CD14-positive monocyte (primary cell): ENCODE measurements at regions not wholly inside any gene's neighbourhood (a gene's known extent, or its start where the extent isn't known, plus 50 kb on each side); places are given as distances from the start of the nearest gene placed in this dataset.

Experiments used
- DNase-seq, 3 donors: peaks; one replicate each; pipeline ENCODE4 v3.0.0-alpha.2; 2011 to 2022
- H2AFZ ChIP-seq: 2 replicates; pipeline ENCODE4 v1.6.0; 2012; ENCODE audit warnings: mild to moderate bottlenecking, low read depth, low read length, inconsistent platforms; ENCODE audit not compliant: insufficient read depth, poor library complexity, severe bottlenecking
- H3K27ac ChIP-seq, 2 donors: 1 replicate in 1 of 2; 2 replicates in 1 of 2; pipeline ENCODE4 v1.5.1; 2012 to 2013; ENCODE audit warnings: low read length in 2 of 2, control low read depth in 1 of 2, inconsistent platforms in 1 of 2, low read depth in 1 of 2, mild to moderate bottlenecking in 1 of 2
- H3K27me3 ChIP-seq, 2 donors: one replicate each; pipeline versions ENCODE4 v1.6.0 to v1.6.1; 2011 to 2013; ENCODE audit warnings: low read length in 2 of 2; ENCODE audit not compliant: control insufficient read depth in 2 of 2, insufficient read depth in 2 of 2
- H3K36me3 ChIP-seq, 2 donors: replicated peaks in 1 of 2; 1 replicate in 1 of 2; 2 replicates in 1 of 2; pipeline versions ENCODE4 v1.5.1 to v1.6.1; 2012 to 2013; ENCODE audit warnings: low read length in 2 of 2, control low read depth in 1 of 2, inconsistent platforms in 1 of 2, mild to moderate bottlenecking in 1 of 2; ENCODE audit not compliant: insufficient read depth in 2 of 2, control insufficient read depth in 1 of 2
- H3K4me1 ChIP-seq, 2 donors: 1 replicate in 1 of 2; 2 replicates in 1 of 2; pipeline versions ENCODE4 v1.5.1 to v1.6.1; 2012 to 2013; ENCODE audit warnings: low read length in 2 of 2, control low read depth in 1 of 2, inconsistent platforms in 1 of 2, mild to moderate bottlenecking in 1 of 2, moderate library complexity in 1 of 2; ENCODE audit not compliant: insufficient read depth in 2 of 2, control insufficient read depth in 1 of 2
- H3K4me2 ChIP-seq: replicated peaks from 2 replicates; pipeline ENCODE3; 2012; ENCODE audit warnings: low read length, moderate library complexity, mild to moderate bottlenecking; ENCODE audit not compliant: poor library complexity, severe bottlenecking; ENCODE audit errors: extremely low read depth
- H3K4me3 ChIP-seq, 3 experiments: fragments of 200-600 bp in 1 of 3; sonication (generic) in 1 of 3; replicated peaks in 1 of 3; 1 replicate in 2 of 3; 2 replicates in 1 of 3; pipeline ENCODE4 v1.5.1; 2011 to 2013; ENCODE audit warnings: low read length in 3 of 3, mild to moderate bottlenecking in 3 of 3, control low read depth in 2 of 3, low read depth in 2 of 3, inconsistent platforms in 1 of 3, moderate library complexity in 1 of 3
- H3K79me2 ChIP-seq: 2 replicates; pipeline ENCODE4 v1.6.0; 2012; ENCODE audit warnings: mild to moderate bottlenecking, control low read depth, inconsistent platforms, low read length, moderate library complexity; ENCODE audit not compliant: insufficient read depth
- H3K9ac ChIP-seq: 2 replicates; pipeline ENCODE4 v1.6.0; 2017; ENCODE audit warnings: low read length, mild to moderate bottlenecking; ENCODE audit not compliant: insufficient read depth, poor library complexity, severe bottlenecking
- H3K9me3 ChIP-seq, 2 donors: replicated peaks in 1 of 2; 1 replicate in 1 of 2; 2 replicates in 1 of 2; pipeline versions ENCODE4 v1.5.1 to v1.6.1; 2012 to 2013; ENCODE audit warnings: low read length in 2 of 2, control low read depth in 1 of 2; ENCODE audit not compliant: control insufficient read depth in 1 of 2, insufficient read depth in 1 of 2
- H4K20me1 ChIP-seq: 2 replicates; pipeline ENCODE4 v1.6.0; 2012; ENCODE audit warnings: mild to moderate bottlenecking, low read length, control low read depth, moderate library complexity; ENCODE audit not compliant: insufficient read depth
- H3K27ac Mint-ChIP-seq, 7 donors: one replicate each; pipeline ENCODE4 v1.8.0; 2020; ENCODE audit warnings: mild to moderate bottlenecking in 7 of 7, mixed read lengths in 7 of 7, moderate library complexity in 6 of 7, inconsistent platforms in 2 of 7
- H3K27me3 Mint-ChIP-seq, 3 donors: one replicate each; pipeline ENCODE4 v1.8.0; 2021 to 2022; ENCODE audit warnings: low read depth in 3 of 3, mild to moderate bottlenecking in 3 of 3, mixed read lengths in 3 of 3, moderate library complexity in 3 of 3, inconsistent platforms in 1 of 3
- H3K36me3 Mint-ChIP-seq, 2 donors: one replicate each; pipeline ENCODE4 v1.8.0; 2020; ENCODE audit warnings: mixed read lengths in 2 of 2, inconsistent platforms in 1 of 2, mild to moderate bottlenecking in 1 of 2
- H3K4me1 Mint-ChIP-seq: one replicate; pipeline ENCODE4 v1.8.0; 2020; ENCODE audit warnings: mild to moderate bottlenecking, mixed read lengths
- H3K4me3 Mint-ChIP-seq, 2 donors: one replicate each; pipeline ENCODE4 v1.8.0; 2020; ENCODE audit warnings: mild to moderate bottlenecking in 2 of 2, mixed read lengths in 2 of 2, moderate library complexity in 1 of 2
- H3K9me3 Mint-ChIP-seq, 7 donors: one replicate each; pipeline ENCODE4 v1.8.0; 2020 to 2022; ENCODE audit warnings: mixed read lengths in 7 of 7, mild to moderate bottlenecking in 6 of 7, moderate library complexity in 6 of 7, inconsistent platforms in 2 of 7
- CTCF ChIP-seq: fragments of 200-600 bp; IDR thresholded peaks from one replicate; pipeline ENCODE4 v1.8.0; 2022; ENCODE audit warnings: antibody characterized with exemption, mild to moderate bottlenecking
- WGBS: methylation state at CpG from one replicate; pipeline ENCODE4 v1.1.5; 2013; ENCODE audit warnings: missing lambda C conversion rate; ENCODE audit not compliant: insufficient coverage; 5-methylcytosine and 5-hydroxymethylcytosine counted together
- intact Hi-C, 2 donors: fragments of 100-400 bp; cut with micrococcal nuclease; formaldehyde crosslinking; loops; one replicate each; pipeline versions ENCODE4 v1.15.0 to v1.15.1; 2023

GRCh38 chr17:71399221-71399620, 721.6 kb upstream of the SOX9 start:
- H3K4me1 Mint-ChIP-seq: no peaks in the 10 kb centered on the region
- intact Hi-C loops: no loop called here
- H3K4me1 ChIP-seq: no peaks in the 10 kb centered on the region
- H3K9ac ChIP-seq: no peak overlapping the region
- no peak for DNase-seq
- no peak for TF ChIP-seq CTCF
- no peaks in the 10 kb centered on the region for H3K36me3 ChIP-seq
- H3K27me3 ChIP-seq: no peaks in the 10 kb centered on the region
- H3K4me2 ChIP-seq: no peak overlapping the region
- no peak overlapping the region for H3K4me3 Mint-ChIP-seq
- H3K27me3 Mint-ChIP-seq: peaks cover 0 to 1% (median 0%) of the 10 kb centered on the region in 3 donors
- no CpG with 5 or more reads among the region's 3 CpGs for WGBS
- H3K9me3 Mint-ChIP-seq: peaks cover 0 to 12% (median 7%) of the 10 kb centered on the region in 7 donors
- no peak overlapping the region for H2AFZ ChIP-seq
- H3K27ac Mint-ChIP-seq: no peak overlapping the region
- no peaks in the 10 kb centered on the region for H3K9me3 ChIP-seq
- H3K27ac ChIP-seq: no peak overlapping the region
- no peak overlapping the region for H3K4me3 ChIP-seq
- no peaks in the 10 kb centered on the region for H4K20me1 ChIP-seq
- no peaks in the 10 kb centered on the region for H3K79me2 ChIP-seq
- H3K36me3 Mint-ChIP-seq: no peaks in the 10 kb centered on the region

GRCh38 chr17:71399649-71400048, 721.2 kb upstream of the SOX9 start:
- Histone ChIP-seq H3K27me3 (no peaks in the 10 kb centered on the region), H4K20me1 (no peaks in the 10 kb centered on the region), H3K27ac (no peak overlapping the region), H3K4me1 (no peaks in the 10 kb centered on the region), H3K4me3 (no peak overlapping the region), H3K9me3 (no peaks in the 10 kb centered on the region), H3K36me3 (no peaks in the 10 kb centered on the region), H3K9ac (no peak overlapping the region), H2AFZ (no peak overlapping the region), H3K4me2 (no peak overlapping the region), H3K79me2 (no peaks in the 10 kb centered on the region)
- Mint-ChIP-seq H3K36me3 (no peaks in the 10 kb centered on the region), H3K27me3 (peaks cover 0 to 1% (median 0%) of the 10 kb centered on the region in 3 donors), H3K4me1 (no peaks in the 10 kb centered on the region), H3K4me3 (no peak overlapping the region), H3K9me3 (peaks cover 0 to 12% (median 7%) of the 10 kb centered on the region in 7 donors), H3K27ac (no peak overlapping the region)
- WGBS: no CpG with 5 or more reads among the region's 1 CpG
- DNase-seq: no peak
- intact Hi-C loops: no loop called here
- TF ChIP-seq CTCF: no peak
